ENCODE measurements at regions not wholly inside any gene's neighbourhood (a gene's known extent, or its start where the extent isn't known, plus 50 kb on each side); places are given as distances from the start of the nearest gene placed in this dataset.
"Not testable (repeated sequence)": the region's sequence is repeated elsewhere in the genome, so short reads cannot be mapped to it uniquely, and the experiment has no call there.

DNA sequence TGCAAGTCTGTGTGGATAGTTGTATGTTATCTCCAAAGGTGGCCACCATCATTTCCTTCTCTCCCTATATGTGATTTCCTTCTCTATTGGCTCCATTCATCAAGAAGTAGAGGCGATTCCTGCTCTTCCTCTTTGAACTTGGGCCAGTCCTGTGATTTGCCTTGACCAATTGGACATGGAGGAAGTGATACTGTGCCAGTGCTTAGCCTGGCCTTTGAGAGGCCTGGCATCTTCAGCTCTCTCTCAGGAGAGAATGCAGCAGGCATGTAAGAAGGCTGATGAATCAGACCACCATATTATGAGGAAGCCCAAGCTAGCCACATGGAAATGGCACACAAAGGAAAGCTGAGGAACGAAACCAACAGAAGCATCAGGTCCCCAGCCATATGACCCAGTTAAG, 195.0 kb upstream of the SVIL start:
- in situ Hi-C loops (cut with MboI; ENCODE audit: low sequenced_read_pairs): no loop called here

DNA sequence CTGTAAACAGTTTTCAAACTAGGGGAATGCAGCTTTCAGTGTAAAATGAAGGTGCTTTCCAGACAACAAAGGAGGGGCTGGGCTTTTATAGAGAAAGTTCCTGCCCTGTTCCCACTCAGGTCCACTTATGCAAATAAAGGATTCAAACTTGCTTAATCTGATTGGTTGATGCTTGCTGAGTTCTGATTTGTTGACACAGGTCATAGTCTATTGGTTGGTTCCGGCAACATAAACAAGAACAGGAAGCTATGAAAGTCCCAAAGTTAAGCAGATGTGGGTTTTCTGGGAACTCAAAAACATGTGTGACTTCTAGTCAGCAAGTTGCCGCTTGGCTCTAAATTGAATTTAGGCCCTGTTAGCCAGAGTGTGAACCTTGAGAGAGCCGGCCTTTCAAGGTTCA, 194.2 kb upstream of the SVIL start:
- in situ Hi-C loops (cut with MboI; ENCODE audit: low sequenced_read_pairs): no loop called here

DNA sequence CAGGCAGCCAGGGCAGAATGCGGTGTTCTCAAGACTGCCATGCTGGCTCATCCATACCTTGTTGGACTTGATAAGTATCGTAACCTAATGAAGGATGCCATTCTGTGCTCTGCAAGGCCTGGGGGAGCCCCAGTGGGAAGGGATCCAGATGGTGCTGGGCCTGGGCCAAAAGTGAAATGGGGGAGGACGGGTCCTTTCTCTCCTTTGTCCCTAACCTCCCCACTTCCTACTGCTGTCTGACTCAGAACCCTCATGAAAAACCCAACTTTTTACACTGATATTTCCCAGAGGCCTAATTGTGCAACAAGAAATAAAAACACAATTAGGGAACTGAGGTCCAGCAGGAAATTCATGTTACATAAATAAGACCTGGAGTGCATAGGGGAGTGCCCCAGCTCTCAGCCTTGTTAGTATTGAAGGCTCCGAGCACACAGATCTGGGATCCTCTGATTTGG, 193.7 kb upstream of the SVIL start:
- in situ Hi-C loops (cut with MboI; ENCODE audit: low sequenced_read_pairs): no loop called here

DNA sequence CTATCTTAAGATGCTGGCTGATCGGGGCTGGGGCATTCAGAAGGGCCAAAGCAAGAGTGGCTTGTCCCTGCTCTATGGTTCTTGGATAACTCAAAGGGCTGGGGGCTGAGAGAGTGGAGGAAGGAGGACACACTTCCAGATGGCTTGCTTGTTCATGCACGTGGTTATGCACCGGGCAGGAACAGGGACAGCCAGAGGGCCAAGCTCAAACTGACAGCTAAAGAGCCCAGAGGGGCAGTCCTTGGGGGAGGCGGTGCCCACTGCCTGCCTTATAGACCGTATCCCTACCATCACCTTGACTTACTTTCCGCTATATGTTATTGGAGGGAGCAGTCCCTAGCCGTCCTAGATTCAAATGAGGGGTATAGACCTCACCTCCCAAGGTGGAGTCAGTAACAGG, 192.7 kb upstream of the SVIL start:
- in situ Hi-C loops (cut with MboI; ENCODE audit: low sequenced_read_pairs): no loop called here

DNA sequence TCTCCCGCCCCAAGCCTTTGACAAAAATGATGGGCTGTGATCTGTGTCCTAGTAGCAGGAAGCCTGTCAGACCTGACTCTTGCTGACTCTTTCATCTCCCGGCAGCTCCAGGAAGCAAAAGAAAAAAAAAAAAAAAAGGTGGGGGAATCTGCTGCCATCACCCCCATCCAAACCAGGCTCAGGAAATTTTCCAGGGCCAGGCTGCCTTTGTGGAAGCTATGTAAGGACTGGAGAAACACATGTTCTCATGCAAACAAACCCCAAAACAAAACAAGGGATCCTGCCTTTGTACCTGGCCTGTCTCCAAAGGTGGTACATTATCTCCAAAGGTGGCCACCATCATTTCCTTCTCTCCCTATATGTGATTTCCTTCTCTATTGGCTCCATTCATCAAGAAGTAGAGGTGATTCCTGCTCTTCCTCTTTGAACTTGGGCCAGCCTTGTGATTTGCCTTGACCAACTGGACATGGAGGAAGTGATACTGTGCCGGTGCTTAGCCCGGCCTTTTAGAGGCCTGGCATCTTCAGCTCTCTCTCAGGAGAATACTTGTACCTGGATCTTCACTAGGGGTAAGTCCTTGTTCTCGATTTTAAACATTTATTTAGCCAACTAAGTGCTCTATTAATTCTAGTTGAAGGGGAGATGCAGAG, 192.2 kb upstream of the SVIL start:
- in situ Hi-C loops (cut with MboI; ENCODE audit: low sequenced_read_pairs): no loop called here

DNA sequence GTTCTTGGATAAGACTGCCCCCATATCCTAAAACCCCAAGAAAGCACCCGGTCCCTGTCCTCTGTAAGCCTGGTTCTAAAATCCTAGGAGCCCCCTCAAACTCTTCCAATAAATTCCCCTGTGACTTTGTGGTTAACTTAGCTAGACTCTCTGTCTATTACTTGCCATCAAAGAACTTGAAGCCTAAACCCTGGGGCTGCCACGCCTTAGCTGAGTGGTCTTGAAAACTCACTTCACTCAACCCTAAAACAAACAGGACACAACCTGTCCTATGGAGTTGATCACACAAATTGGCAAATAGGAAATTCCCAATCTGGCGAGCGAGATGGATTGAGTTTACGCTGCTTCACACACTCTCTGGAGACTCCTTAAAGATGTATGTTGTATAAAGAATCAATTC, 191.4 kb upstream of the SVIL start:
- in situ Hi-C loops (cut with MboI; ENCODE audit: low sequenced_read_pairs): no loop called here

DNA sequence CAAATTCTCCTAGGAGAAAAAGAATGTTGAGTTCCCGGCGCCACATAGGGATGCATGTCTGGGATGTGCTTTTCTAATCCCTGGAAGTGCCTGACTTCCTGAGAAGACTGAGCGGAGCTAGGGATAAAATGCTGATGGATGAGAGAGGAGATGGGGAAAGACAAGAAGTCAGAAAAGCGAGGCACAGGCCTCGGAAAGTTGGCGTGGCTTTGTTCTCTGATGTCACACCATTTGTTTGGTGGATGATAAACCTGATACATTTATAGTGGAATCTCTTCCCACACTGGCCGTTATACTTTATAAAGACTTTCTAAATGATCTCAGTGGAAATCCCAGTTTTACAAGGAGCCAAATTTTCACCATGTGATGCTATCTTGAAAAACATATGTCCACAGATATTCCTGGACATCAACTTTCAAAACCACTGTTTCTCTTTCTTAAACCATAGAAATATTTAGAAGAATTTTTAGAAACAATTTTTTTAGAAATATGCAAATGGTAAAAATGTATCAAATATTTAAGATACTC, 188.8 kb upstream of the SVIL start:
- in situ Hi-C loops (cut with MboI; ENCODE audit: low sequenced_read_pairs): no loop called here

DNA sequence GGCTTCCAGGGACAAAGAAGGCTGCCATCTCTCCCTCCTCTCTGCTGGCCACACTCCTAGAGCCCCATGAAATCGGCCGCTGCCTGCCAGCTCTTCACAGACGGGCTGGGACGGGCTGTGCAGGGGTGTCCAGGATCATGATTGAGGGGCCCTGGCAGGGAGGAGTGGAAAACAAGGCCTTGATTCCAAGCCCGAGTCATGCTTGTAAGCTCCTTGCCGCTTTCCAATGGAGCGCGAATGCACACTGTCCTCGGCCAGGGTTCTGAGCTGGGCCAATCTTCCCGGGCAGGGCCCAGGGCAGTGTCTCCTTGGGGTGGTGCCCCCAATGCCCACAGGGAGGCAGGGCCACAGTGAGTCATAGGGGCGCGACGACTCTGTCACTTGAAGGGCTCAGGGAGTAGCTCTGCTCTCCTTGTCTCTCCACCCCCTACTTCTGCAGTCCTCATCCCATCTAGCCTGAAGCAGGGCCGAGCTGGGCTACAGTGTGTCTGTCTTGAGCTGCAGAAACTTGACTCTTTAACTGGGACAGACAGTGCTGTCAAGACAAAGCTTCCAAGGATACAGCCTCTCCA, 186.2 kb upstream of the SVIL start:
- in situ Hi-C loops (cut with MboI; ENCODE audit: low sequenced_read_pairs): no loop called here

DNA sequence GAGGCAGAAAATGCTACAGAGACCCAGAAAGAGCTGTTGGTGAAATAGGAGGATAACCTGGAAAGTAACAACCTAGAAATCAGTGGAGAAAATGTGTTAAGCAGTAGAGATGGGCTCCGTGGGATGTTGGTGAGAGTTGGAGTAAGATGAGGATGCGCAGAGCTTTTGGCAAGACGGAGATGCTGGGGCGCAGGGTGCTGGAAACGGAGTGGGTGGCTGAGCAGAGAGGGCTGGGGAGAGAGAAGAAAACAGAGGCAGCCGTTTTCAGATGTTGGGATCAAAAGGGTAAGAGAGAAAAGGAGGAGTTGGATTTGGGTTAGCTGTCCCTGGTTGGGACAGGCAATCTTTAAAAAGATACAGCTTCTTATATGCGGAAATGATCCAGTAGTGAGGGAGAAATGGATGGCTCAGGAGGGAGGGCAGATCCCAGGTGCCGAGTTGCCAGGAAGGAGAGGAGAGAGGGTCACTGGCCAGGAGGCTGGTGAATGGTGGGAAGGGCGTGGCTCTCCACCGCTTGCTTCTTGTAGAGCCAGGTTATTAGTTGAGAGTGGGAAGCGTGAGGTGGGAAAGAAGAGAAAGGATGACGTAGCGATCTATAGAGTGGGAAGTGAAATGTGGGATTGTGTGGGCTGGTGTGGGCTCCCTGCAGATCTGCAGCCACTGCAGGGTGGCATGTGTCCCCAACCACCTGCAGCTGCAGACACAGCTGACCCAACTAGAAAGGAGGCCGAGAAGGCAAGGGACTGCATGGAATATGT, 182.2 kb upstream of the SVIL start:
- in situ Hi-C loops (cut with MboI; ENCODE audit: low sequenced_read_pairs): no loop called here

DNA sequence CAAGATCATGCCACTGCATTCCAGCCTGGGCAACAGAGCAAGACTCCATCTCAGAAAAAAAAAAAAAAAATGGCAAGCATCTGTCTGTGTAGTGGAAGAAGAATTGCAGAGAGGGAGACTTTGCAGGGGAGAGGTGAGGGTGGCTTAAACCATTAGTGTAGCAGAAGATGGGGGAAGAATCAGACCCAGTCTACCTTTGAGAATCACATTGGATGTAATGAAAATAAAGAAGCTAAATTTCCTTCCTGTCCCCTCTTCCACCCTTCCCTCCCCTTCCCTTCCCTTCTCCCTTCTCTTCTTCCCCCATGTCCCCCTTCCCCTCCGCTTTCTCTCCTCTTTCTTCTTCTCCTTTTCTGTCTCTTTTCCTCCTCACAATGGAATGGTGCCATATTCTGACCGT, 180.8 kb upstream of the SVIL start:
- in situ Hi-C loops (cut with MboI; ENCODE audit: low sequenced_read_pairs): no loop called here

DNA sequence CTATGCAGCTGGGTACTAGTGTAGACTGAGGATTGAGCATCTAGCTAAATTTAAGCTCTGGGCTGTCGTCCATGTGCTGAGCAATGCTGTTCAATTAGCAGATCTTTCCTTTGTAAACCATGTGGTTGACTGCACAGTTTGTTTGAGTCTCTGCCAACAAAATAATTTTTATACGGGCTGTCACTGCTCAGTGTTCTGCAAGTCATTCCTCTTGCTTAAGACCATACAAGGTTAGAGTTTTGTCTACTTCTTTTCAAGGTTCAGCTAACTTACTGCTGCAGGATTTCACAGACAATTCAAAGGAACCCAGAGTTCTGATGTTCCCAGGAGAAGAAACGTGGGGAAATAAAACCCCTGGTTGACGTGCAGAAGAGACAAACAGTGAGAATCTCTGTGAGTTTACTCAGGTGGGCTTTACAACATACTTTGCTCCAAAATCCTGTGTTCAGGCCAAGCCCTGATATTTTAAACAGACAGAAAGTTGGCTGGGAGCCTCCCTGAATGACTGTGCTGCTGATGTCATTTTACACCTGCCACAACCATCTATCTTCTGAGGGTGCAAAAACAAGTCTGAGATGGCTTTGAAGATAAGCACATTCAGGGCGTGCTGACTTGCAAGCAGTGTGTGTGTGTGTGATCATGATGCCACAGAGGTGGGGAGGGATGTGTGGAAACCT, 177.1 kb upstream of the SVIL start:
- in situ Hi-C loops (cut with MboI; ENCODE audit: low sequenced_read_pairs): no loop called here

DNA sequence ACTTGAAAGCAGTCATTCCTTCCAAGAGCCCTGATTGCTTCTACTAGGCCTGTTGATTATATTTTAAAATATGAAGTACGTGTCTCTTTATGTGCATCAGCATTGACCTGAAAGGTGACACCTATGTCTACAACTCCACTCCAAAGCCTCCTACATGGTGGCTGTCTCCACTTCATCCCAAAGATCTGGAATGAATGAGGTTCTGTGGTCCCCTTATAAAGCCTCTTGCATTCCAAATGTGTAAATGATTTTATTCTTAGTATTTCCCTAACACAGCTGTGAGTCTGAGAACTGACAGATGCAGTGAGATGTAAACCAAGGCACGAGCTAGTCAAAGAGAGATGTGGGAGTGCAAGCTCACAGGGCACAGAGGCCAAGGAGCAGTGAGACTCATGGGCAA, 176.0 kb upstream of the SVIL start:
- in situ Hi-C loops (cut with MboI; ENCODE audit: low sequenced_read_pairs): no loop called here

DNA sequence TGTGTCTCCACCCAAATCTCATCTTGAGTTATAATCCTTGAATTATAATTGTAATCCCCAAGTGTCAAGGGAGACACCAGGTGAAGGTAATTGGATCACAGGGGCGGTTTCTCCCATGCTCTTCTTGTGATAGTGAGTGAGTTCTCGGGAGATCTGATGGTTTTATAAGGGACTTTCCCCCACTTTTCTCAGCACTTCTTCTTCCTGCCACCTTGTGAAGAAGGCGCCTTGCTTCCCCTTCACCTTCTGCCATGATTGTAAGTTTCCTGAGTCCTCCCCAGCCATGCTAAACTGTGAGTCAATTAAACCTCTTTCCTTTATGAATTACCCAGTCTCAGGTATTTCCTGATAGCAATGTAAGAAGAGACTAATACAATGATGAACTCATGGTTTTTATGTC, 175.5 kb upstream of the SVIL start:
- in situ Hi-C loops (cut with MboI; ENCODE audit: low sequenced_read_pairs): not testable (repeated sequence)

DNA sequence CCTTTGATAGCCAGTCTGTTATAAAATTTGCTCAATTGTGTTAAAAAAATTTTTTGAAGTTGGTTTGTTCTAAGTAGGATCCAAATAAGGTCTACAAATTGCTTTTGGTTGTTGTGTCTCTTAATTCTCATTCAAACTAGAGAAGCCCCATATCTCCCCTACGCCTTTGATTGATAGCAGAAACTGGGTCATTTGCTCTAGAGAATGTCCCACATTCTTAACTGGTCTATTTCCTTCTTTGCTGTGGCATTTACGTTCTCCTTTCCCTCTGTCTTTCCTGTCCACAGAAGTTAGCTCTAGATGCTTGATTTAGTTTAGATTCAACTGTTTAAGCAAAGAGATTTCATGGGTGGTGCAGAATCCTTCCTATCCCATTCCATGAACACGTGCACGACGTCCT, 174.6 kb upstream of the SVIL start:
- in situ Hi-C loops (cut with MboI; ENCODE audit: low sequenced_read_pairs): no loop called here

DNA sequence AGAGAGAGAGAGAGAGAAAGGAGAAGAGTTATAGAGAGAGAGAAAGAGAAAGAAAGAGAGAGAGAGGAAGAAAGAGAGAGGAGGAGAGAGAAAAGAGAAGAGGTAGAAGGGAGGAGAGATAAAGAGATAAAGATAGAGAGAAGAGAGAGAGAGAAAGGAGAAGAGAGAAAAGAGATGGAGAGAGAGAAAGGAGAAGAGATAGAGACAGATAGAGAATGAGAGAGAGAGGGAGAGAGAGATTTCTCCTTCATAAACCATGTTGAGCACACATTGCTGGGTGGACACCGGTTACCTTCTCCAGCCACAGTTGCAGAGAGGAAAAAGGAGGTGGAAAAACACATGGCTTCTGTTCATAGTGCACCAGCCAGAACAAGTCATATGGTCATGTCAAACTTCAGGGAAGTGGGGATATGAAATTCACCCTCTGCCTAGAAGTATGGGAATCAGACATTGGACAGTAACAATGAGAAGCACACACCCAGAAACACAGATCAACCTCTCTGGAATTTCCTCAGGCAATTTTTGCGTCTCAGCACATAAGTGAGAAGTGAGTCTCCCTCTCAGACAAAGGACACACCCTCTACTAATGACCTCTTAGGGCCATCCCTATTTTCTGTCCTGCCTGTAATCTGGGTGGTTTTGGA, 172.5 kb upstream of the SVIL start:
- in situ Hi-C loops (cut with MboI; ENCODE audit: low sequenced_read_pairs): no loop called here

DNA sequence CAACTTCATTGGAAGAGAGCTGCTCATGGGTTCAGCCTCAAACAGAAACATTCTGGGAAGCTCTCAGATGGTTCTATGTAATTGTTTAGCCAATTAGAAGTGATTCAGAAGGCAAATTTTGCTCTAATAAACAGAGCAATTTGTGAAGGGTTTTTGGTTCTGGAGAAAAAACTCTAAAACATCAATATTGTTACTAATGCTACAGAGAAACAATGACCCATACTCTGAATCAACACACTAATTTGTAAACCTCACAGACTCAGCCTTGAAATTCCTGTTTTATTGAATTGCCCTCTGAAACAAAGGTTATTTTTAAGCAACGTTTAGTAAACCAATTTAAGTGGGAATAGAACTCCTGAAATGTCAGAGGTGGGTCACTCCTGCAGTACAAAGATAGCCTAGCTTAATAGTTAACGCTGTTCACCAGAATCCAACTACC, 171.6 kb upstream of the SVIL start:
- in situ Hi-C loops (cut with MboI; ENCODE audit: low sequenced_read_pairs): no loop called here

DNA sequence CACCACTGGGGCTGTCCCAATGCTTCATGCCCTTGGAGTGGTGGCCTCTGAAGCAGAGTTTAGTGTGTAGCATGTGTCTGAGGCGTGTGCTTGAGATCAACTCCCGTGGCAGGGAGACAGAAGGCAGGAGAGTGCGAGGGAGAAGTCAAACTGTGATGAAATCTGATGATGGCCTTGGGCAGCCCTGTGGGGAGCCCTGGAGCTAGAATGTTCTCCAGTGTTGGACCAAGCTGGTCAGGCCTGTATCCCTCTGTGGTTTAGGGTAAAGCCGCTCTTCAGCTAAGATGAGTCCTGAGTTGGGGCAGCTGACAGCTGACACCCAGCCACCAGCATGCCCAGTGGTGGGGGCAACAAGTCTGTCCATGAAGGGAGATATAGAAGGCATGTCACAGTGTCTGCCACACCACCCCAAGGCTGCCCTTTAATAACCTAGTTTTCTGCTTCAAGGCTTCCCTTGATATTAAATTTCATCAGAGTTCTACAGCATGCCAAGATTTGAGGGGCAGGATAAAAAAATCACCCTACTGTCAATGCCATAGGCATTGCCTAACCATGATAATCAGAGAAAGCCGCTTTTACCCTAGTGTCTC, 170.5 kb upstream of the SVIL start:
- in situ Hi-C loops (cut with MboI; ENCODE audit: low sequenced_read_pairs): no loop called here

DNA sequence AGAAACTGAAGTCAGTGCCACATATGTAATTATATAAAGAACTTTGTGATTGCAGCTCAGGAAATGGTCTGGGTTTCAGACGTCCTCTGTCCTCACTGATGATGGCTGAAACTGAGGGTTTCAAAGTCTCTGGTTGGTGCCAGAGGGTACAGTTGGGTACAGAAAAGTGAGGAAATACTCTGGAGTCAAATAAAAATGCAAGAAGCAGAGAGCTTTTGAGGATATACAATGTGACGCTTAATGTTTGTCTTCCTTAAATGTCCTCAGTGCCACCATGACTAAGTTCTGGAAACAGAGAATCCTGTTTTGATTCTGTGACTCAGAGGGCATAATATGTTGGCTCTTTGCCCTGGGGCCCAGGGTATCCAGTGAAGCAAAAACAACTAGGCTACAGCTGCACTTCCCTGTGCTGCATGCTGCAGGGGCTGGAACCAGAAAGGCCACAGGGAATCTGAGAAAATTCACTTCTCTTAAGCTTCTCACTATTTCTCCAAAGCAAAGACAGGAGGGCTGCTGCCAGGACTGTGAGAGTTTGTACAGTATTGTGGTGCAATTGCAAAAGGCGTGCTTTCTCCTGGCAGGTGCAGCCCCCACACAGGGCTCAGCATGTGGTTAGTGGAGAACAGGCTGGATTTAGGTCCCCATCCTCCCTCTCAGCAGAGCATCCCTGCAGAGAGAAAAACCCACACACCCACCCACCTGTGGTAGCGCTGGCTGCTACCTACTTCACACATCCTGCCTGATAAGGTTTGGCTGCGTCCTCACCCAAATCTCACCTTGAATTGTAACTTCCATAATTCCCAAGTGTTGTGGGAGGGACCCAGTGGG, 169.5 kb upstream of the SVIL start:
- in situ Hi-C loops (cut with MboI; ENCODE audit: low sequenced_read_pairs): no loop called here

DNA sequence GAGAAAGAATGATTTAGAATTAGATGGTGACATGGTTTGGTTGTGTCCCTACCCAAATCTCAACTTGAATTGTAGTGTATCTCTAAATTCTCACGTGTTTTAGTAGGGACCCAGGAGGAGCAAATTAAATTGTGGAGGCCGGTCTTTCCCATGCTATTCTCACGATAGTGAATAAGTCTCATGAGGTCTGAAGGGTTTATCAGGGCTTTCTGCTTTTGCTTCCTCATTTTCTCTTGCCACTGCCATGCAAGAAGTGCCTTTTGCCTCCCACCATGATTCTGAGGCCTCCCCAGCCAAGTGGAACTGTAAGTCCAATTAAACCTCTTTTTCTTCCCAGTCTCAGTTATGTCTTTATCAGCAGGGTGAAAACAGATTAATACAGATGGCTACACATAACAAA, 167.4 kb upstream of the SVIL start:
- in situ Hi-C loops (cut with MboI; ENCODE audit: low sequenced_read_pairs): no loop called here

All from HL-60/S4 treated with phorbol 12-myristate 13-acetate at 8.2 ng/mL for 4 days and 3 days (cell line).